ENCODE measurements at regions not wholly inside any gene's neighbourhood (a gene's known extent, or its start where the extent isn't known, plus 50 kb on each side); places are given as distances from the start of the nearest gene placed in this dataset.

DNA sequence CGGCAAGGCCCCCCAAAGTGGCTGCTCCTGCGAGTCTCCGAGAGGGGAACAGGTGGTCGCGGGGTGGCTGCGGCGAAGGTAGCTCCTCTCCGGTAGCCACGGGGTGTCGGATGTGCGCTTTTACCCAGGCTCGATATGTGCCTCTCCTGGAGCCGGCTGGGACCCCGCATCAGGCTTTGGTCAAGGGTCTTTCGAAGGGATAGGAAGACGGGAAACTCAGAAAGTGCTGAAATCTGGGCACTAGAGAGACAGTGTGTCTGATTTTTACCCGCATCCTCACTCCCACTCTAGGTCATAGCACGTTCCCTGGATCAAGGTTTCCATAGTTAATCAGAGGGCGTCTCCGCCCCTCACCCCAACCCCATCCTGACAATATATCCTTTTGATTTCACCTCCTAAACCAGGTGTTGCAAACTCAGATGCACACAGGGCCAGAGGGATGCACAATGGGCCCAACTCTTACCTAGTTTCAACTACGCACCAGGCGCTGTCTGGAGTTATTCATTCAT is 156.9 kb downstream of the PTPN11 start (continued):
- TF ChIP-seq, protein P1, sequence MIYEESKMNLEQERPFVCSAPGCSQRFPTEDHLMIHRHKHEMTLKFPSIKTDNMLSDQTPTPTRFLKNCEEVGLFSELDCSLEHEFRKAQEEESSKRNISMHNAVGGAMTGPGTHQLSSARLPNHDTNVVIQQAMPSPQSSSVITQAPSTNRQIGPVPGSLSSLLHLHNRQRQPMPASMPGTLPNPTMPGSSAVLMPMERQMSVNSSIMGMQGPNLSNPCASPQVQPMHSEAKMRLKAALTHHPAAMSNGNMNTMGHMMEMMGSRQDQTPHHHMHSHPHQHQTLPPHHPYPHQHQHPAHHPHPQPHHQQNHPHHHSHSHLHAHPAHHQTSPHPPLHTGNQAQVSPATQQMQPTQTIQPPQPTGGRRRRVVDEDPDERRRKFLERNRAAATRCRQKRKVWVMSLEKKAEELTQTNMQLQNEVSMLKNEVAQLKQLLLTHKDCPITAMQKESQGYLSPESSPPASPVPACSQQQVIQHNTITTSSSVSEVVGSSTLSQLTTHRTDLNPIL (CRISPR knock-in tag; IDR thresholded peaks at IDR 0.05; ENCODE audit: low read depth): no peak
- TF ChIP-seq BACH2 (CRISPR knock-in tag; IDR thresholded peaks at IDR 0.05; ENCODE audit: borderline replicate concordance) (no peak), CSDC2 (CRISPR knock-in tag; IDR thresholded peaks at IDR 0.05) (no peak), PPARA (CRISPR knock-in tag; IDR thresholded peaks at IDR 0.05; ENCODE audit: borderline replicate concordance) (no peak), ZNF70 (CRISPR knock-in tag; IDR thresholded peaks at IDR 0.05) (no peak)

DNA sequence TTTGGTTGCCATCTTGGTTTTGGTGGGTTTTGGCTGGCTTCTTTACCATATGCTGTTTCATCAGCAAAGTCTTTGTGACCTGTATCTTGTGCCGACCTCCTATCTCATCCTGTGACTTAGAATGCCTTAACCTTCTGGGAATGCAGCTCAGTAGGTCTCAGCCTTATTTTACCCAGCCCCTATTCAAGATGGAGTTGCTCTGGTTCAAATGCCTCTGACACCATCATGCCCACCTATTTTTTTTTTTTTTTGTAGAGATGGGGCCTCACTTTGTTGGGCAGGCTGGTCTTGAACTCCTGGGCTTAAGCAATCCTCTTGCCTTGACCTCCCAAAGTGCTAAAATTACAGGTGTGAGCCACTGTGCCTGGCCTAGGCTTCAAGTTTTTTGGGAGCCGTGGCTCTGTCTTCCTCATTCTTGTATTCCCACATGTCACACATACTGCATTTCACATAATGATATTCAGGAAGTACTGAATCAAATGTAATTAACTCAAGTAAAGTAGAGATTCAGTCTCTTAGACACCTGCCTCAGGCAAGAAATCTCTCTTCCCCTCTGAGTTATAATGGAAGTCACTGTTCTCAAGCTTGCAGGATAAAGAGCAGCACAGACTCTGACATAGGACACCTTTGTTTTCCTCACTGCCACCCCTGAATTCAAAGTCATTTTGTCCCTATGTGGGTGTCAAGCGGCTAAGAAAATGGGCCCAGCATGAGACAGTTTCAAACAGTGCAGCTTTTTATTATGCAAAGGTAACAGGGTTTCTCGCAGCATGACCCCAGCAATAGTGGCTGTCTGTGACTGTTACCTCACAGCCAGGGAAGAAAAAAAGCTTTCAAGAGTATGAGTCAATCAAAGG is 159.0 kb downstream of the PTPN11 start:
- TF ChIP-seq BACH2 (CRISPR knock-in tag; IDR thresholded peaks at IDR 0.05; ENCODE audit: borderline replicate concordance): no peak
- no peak for TF ChIP-seq ZNF8 (CRISPR knock-in tag; IDR thresholded peaks at IDR 0.05)
- TF ChIP-seq, protein P1 (CRISPR knock-in tag; IDR thresholded peaks at IDR 0.05; ENCODE audit: low read depth): no peak
- TF ChIP-seq ESRRG (CRISPR knock-in tag; IDR thresholded peaks at IDR 0.05): no peak
- TF ChIP-seq ZNF70 (CRISPR knock-in tag; IDR thresholded peaks at IDR 0.05): no peak
- no peak for TF ChIP-seq CSDC2 (CRISPR knock-in tag; IDR thresholded peaks at IDR 0.05)
- TF ChIP-seq, protein P2, sequence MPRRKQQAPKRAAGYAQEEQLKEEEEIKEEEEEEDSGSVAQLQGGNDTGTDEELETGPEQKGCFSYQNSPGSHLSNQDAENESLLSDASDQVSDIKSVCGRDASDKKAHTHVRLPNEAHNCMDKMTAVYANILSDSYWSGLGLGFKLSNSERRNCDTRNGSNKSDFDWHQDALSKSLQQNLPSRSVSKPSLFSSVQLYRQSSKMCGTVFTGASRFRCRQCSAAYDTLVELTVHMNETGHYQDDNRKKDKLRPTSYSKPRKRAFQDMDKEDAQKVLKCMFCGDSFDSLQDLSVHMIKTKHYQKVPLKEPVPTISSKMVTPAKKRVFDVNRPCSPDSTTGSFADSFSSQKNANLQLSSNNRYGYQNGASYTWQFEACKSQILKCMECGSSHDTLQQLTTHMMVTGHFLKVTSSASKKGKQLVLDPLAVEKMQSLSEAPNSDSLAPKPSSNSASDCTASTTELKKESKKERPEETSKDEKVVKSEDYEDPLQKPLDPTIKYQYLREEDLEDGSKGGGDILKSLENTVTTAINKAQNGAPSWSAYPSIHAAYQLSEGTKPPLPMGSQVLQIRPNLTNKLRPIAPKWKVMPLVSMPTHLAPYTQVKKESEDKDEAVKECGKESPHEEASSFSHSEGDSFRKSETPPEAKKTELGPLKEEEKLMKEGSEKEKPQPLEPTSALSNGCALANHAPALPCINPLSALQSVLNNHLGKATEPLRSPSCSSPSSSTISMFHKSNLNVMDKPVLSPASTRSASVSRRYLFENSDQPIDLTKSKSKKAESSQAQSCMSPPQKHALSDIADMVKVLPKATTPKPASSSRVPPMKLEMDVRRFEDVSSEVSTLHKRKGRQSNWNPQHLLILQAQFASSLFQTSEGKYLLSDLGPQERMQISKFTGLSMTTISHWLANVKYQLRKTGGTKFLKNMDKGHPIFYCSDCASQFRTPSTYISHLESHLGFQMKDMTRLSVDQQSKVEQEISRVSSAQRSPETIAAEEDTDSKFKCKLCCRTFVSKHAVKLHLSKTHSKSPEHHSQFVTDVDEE (CRISPR knock-in tag; IDR thresholded peaks at IDR 0.05): no peak
- no peak for TF ChIP-seq ZC3H10 (CRISPR knock-in tag; IDR thresholded peaks at IDR 0.05)
- TF ChIP-seq RARB (CRISPR knock-in tag; IDR thresholded peaks at IDR 0.05): no peak
- no peak for TF ChIP-seq ARNTL (CRISPR knock-in tag; IDR thresholded peaks at IDR 0.05; ENCODE audit: borderline replicate concordance, low read depth)
- TF ChIP-seq GLIS3 (CRISPR knock-in tag; IDR thresholded peaks at IDR 0.05): no peak
- TF ChIP-seq, protein P3, sequence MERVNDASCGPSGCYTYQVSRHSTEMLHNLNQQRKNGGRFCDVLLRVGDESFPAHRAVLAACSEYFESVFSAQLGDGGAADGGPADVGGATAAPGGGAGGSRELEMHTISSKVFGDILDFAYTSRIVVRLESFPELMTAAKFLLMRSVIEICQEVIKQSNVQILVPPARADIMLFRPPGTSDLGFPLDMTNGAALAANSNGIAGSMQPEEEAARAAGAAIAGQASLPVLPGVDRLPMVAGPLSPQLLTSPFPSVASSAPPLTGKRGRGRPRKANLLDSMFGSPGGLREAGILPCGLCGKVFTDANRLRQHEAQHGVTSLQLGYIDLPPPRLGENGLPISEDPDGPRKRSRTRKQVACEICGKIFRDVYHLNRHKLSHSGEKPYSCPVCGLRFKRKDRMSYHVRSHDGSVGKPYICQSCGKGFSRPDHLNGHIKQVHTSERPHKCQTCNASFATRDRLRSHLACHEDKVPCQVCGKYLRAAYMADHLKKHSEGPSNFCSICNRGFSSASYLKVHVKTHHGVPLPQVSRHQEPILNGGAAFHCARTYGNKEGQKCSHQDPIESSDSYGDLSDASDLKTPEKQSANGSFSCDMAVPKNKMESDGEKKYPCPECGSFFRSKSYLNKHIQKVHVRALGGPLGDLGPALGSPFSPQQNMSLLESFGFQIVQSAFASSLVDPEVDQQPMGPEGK (CRISPR knock-in tag; IDR thresholded peaks at IDR 0.05; ENCODE audit: borderline replicate concordance): no peak
- TF ChIP-seq SNAI2 (CRISPR knock-in tag; IDR thresholded peaks at IDR 0.05): no peak
- TF ChIP-seq ZFP30 (CRISPR knock-in tag; IDR thresholded peaks at IDR 0.05): no peak
- no peak for TF ChIP-seq TOX (CRISPR knock-in tag; IDR thresholded peaks at IDR 0.05; ENCODE audit: borderline replicate concordance)
- no peak for TF ChIP-seq ISL1 (CRISPR knock-in tag; IDR thresholded peaks at IDR 0.05)
- TF ChIP-seq ZNF565 (CRISPR knock-in tag; conservative IDR thresholded peaks at IDR 0.05; ENCODE audit: low read depth): no peak
- ATAC-seq: no peak

DNA sequence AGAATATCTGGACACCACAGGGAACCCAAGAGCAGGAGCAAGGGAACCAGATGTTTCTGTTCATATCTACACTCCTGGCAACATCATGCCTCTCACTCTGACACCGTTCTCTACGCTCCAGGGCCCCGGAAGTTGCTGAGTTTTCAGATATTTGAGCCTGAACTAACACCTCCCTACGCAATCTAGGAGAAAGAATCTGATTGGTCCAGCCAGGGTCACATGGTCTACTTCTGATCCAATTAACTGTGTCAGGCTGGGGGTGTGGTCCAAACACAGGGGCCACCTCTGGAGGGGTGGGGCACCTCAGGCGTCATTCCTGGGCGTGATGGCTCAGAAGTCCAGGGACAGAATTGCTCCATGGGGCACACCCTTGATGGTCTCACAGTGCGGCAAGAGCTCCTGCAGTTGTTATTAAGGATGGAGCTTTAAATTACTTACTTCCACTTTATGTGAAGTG is 165.5 kb downstream of the PTPN11 start:
- no peak for TF ChIP-seq TCF4 (CRISPR knock-in tag; IDR thresholded peaks at IDR 0.05; ENCODE audit: borderline replicate concordance)
- no peak for TF ChIP-seq CSDC2 (CRISPR knock-in tag; IDR thresholded peaks at IDR 0.05)
- no peak for TF ChIP-seq ZC3H10 (CRISPR knock-in tag; IDR thresholded peaks at IDR 0.05)
- no peak for TF ChIP-seq PPARA (CRISPR knock-in tag; IDR thresholded peaks at IDR 0.05; ENCODE audit: borderline replicate concordance)
- no peak for TF ChIP-seq BACH2 (CRISPR knock-in tag; IDR thresholded peaks at IDR 0.05; ENCODE audit: borderline replicate concordance)
- TF ChIP-seq, protein P2 (CRISPR knock-in tag; IDR thresholded peaks at IDR 0.05): no peak
- TF ChIP-seq, protein P4, sequence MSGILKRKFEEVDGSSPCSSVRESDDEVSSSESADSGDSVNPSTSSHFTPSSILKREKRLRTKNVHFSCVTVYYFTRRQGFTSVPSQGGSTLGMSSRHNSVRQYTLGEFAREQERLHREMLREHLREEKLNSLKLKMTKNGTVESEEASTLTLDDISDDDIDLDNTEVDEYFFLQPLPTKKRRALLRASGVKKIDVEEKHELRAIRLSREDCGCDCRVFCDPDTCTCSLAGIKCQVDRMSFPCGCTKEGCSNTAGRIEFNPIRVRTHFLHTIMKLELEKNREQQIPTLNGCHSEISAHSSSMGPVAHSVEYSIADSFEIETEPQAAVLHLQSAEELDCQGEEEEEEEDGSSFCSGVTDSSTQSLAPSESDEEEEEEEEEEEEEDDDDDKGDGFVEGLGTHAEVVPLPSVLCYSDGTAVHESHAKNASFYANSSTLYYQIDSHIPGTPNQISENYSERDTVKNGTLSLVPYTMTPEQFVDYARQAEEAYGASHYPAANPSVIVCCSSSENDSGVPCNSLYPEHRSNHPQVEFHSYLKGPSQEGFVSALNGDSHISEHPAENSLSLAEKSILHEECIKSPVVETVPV (CRISPR knock-in tag; IDR thresholded peaks at IDR 0.05): no peak
- no peak for TF ChIP-seq TOX (CRISPR knock-in tag; IDR thresholded peaks at IDR 0.05; ENCODE audit: borderline replicate concordance)
- TF ChIP-seq RARB (CRISPR knock-in tag; IDR thresholded peaks at IDR 0.05): no peak
- TF ChIP-seq ESRRG (CRISPR knock-in tag; IDR thresholded peaks at IDR 0.05): no peak
- TF ChIP-seq ZNF565 (CRISPR knock-in tag; conservative IDR thresholded peaks at IDR 0.05; ENCODE audit: low read depth): no peak
- no peak for ATAC-seq

Measured in SK-N-SH treated with all-trans-retinoic acid at 6 μM for 48 hours (cell line).